Inflammatory macrophage (primary cell): ENCODE measurements at regions not wholly inside any gene's neighbourhood (a gene's known extent, or its start where the extent isn't known, plus 50 kb on each side); places are given as distances from the start of the nearest gene placed in this dataset.
"Not testable (repeated sequence)": the region's sequence is repeated elsewhere in the genome, so short reads cannot be mapped to it uniquely, and the experiment has no call there.

Source experiments
- DNase-seq, 2 donors: peaks; one replicate each; pipeline ENCODE4 v3.0.0-alpha.2; 2020 to 2022

- no peak for DNase-seq
Observed at GRCh38 chr1:169018751-169019150, 87.7 kb upstream of the ATP1B1 start.

GRCh38 chr1:169019419-169020058, 87.0 kb upstream of the ATP1B1 start:
- no peak for DNase-seq

- no peak for DNase-seq
Observed at GRCh38 chr1:169020684-169021083, 85.8 kb upstream of the ATP1B1 start.

- DNase-seq, result no peak
Observed at GRCh38 chr1:169022648-169023047, 83.8 kb upstream of the ATP1B1 start.

- DNase-seq, result no peak
Observed at GRCh38 chr1:169024255-169024654, 82.2 kb upstream of the ATP1B1 start.

- no peak for DNase-seq
Observed at GRCh38 chr1:169024800-169025271, 81.7 kb upstream of the ATP1B1 start.

- no peak for DNase-seq
Observed at GRCh38 chr1:169025412-169025811, 81.1 kb upstream of the ATP1B1 start.

GRCh38 chr1:169027607-169028320, 78.7 kb upstream of the ATP1B1 start:
- DNase-seq, result no peak

GRCh38 chr1:169031566-169032224, 74.8 kb upstream of the ATP1B1 start:
- no peak for DNase-seq

- peak; percentile 91 to 92 for DNase-seq
Observed at GRCh38 chr1:169041366-169041765, 65.1 kb upstream of the ATP1B1 start.

GRCh38 chr1:169042377-169042776, 64.1 kb upstream of the ATP1B1 start:
- no peak for DNase-seq

- DNase-seq, result no peak
Observed at GRCh38 chr1:169043823-169044222, 62.7 kb upstream of the ATP1B1 start.

GRCh38 chr1:169044296-169044695, 62.2 kb upstream of the ATP1B1 start:
- DNase-seq, result peak; percentile 86 to 90

GRCh38 chr1:169044971-169045370, 61.5 kb upstream of the ATP1B1 start:
- DNase-seq, result peak; percentile 36 to 50

GRCh38 chr1:169046671-169047070, 59.8 kb upstream of the ATP1B1 start:
- DNase-seq, result no peak

- no peak for DNase-seq
Observed at GRCh38 chr1:169047074-169047473, 59.4 kb upstream of the ATP1B1 start.

GRCh38 chr1:169048043-169048442, 58.4 kb upstream of the ATP1B1 start:
- peak; percentile 79 to 90 for DNase-seq

- no peak for DNase-seq
Observed at GRCh38 chr1:169049258-169049938, 57.1 kb upstream of the ATP1B1 start.

- DNase-seq, result no peak
Observed at GRCh38 chr1:169051171-169051570, 55.3 kb upstream of the ATP1B1 start.

- not testable (repeated sequence) for DNase-seq
Observed at GRCh38 chr1:169052171-169052570, 54.3 kb upstream of the ATP1B1 start.

- DNase-seq, result peak; percentile 85 to 89
Observed at GRCh38 chr1:169052727-169053126, 53.8 kb upstream of the ATP1B1 start.

- no peak for DNase-seq
Observed at GRCh38 chr1:169053196-169053595, 53.3 kb upstream of the ATP1B1 start.
